H1 (cell line): ENCODE measurements at regions not wholly inside any gene's neighbourhood (a gene's known extent, or its start where the extent isn't known, plus 50 kb on each side); places are given as distances from the start of the nearest gene placed in this dataset. TPM values are rescaled to one million over a fixed set of nuclear protein-coding genes. Genes with fewer than 3 reads are reported as not detected.

Experiments
- small RNA-seq: library from polyadenylated mRNA; stranded (forward); fragments of <200 nt; extraction: miRNeasy Mini kit (QIAGEN cat#:217004); gene quantifications from one replicate; pipeline ENCODE3, GENCODE V24; 2013; ENCODE audit not compliant: insufficient read depth

Small RNA genes in the stretch of these regions (small RNA-seq; reads per million reads assigned to genes)
- gene AC008967.1, result not detected
- gene HMGN1P13, result not detected
